H9 (cell line): ENCODE measurements at regions not wholly inside any gene's neighbourhood (a gene's known extent, or its start where the extent isn't known, plus 50 kb on each side); places are given as distances from the start of the nearest gene placed in this dataset.
"Not testable (repeated sequence)": the region's sequence is repeated elsewhere in the genome, so short reads cannot be mapped to it uniquely, and the experiment has no call there.

ENCODE experiments used
- DNase-seq: peaks from one replicate; pipeline ENCODE4 v3.0.0-alpha.2; 2017
- H2AFZ ChIP-seq: one replicate; pipeline ENCODE4 v1.6.1; 2013; ENCODE audit warnings: mild to moderate bottlenecking, low read length, control low read depth, moderate library complexity
- H2AK5ac ChIP-seq: 2 replicates; pipeline ENCODE4 v1.6.1; 2013; ENCODE audit warnings: low read length, control low read depth, mixed read lengths; ENCODE audit not compliant: insufficient read length
- H2BK120ac ChIP-seq: one replicate; pipeline ENCODE4 v1.6.1; 2013; ENCODE audit warnings: low read depth, mild to moderate bottlenecking, low read length, control low read depth, inconsistent platforms; ENCODE audit not compliant: poor library complexity, severe bottlenecking
- H2BK12ac ChIP-seq: 2 replicates; pipeline ENCODE4 v1.6.1; 2013; ENCODE audit warnings: low read length, control low read depth, mixed read lengths, low read depth; ENCODE audit not compliant: insufficient read length
- H2BK15ac ChIP-seq: 2 replicates; pipeline ENCODE4 v1.6.1; 2013; ENCODE audit warnings: low read depth, low read length, control low read depth
- H2BK20ac ChIP-seq: one replicate; pipeline ENCODE4 v1.6.1; 2013; ENCODE audit warnings: low read depth, mild to moderate bottlenecking, low read length, control low read depth, inconsistent platforms; ENCODE audit not compliant: poor library complexity, severe bottlenecking
- H2BK5ac ChIP-seq: 2 replicates; pipeline ENCODE4 v1.6.1; 2013; ENCODE audit warnings: low read length, control low read depth, mixed read lengths; ENCODE audit not compliant: insufficient read length
- H3K14ac ChIP-seq: 2 replicates; pipeline ENCODE4 v1.6.1; 2013; ENCODE audit warnings: low read length, control low read depth; ENCODE audit not compliant: insufficient read depth
- H3K18ac ChIP-seq: 2 replicates; pipeline ENCODE4 v1.6.1; 2013; ENCODE audit warnings: low read depth, mild to moderate bottlenecking, mixed read lengths, low read length, control low read depth; ENCODE audit not compliant: insufficient read length
- H3K23ac ChIP-seq: 2 replicates; pipeline ENCODE4 v1.6.1; 2013; ENCODE audit warnings: low read length, control low read depth, mixed read lengths, low read depth; ENCODE audit not compliant: insufficient read length
- H3K23me2 ChIP-seq: 2 replicates; pipeline ENCODE4 v1.6.1; 2013; ENCODE audit warnings: low read depth, mild to moderate bottlenecking, mixed read lengths, low read length, control low read depth; ENCODE audit not compliant: insufficient read length, poor library complexity, severe bottlenecking
- H3K27ac ChIP-seq: 2 replicates; pipeline ENCODE4 v1.5.1; 2013; ENCODE audit warnings: low read length, control low read depth, mixed read lengths, low read depth; ENCODE audit not compliant: insufficient read length
- H3K27me3 ChIP-seq: 2 replicates; pipeline ENCODE4 v1.6.1; 2013; ENCODE audit warnings: low read length, control low read depth, inconsistent platforms; ENCODE audit not compliant: insufficient read depth
- H3K4ac ChIP-seq: 2 replicates; pipeline ENCODE4 v1.6.1; 2013; ENCODE audit warnings: low read depth, mild to moderate bottlenecking, control low read depth, inconsistent platforms, low read length, moderate library complexity
- H3K4me1 ChIP-seq: 2 replicates; pipeline ENCODE4 v1.6.1; 2013; ENCODE audit warnings: low read length, control low read depth, inconsistent platforms; ENCODE audit not compliant: insufficient read depth
- H3K4me2 ChIP-seq: 2 replicates; pipeline ENCODE4 v1.6.1; 2013; ENCODE audit warnings: low read length, control low read depth, mixed read lengths; ENCODE audit not compliant: insufficient read length, insufficient read depth
- H3K56ac ChIP-seq: 2 replicates; pipeline ENCODE4 v1.6.1; 2013; ENCODE audit warnings: low read depth, mild to moderate bottlenecking, mixed read lengths, low read length, control low read depth; ENCODE audit not compliant: insufficient read length
- H3K79me1 ChIP-seq: 2 replicates; pipeline ENCODE4 v1.6.1; 2013; ENCODE audit warnings: low read depth, mild to moderate bottlenecking, moderate library complexity, low read length, control low read depth, inconsistent platforms; ENCODE audit not compliant: insufficient read depth, poor library complexity, severe bottlenecking
- H3K79me2 ChIP-seq: 2 replicates; pipeline ENCODE4 v1.6.1; 2013; ENCODE audit warnings: low read length, control low read depth, inconsistent platforms; ENCODE audit not compliant: insufficient read depth
- H3K9ac ChIP-seq: 2 replicates; pipeline ENCODE4 v1.6.1; 2013; ENCODE audit warnings: low read length, control low read depth, mixed read lengths; ENCODE audit not compliant: insufficient read length; ENCODE audit errors: extremely low read depth
- H3K9me3 ChIP-seq: one replicate; pipeline ENCODE4 v1.6.1; 2013; ENCODE audit warnings: low read depth, low read length, inconsistent platforms; ENCODE audit not compliant: control insufficient read depth
- H3T11ph ChIP-seq: one replicate; pipeline ENCODE4 v1.6.1; 2013; ENCODE audit warnings: mild to moderate bottlenecking, low read length, control low read depth, inconsistent platforms
- H4K20me1 ChIP-seq: one replicate; pipeline ENCODE4 v1.6.1; 2013; ENCODE audit not compliant: control insufficient read depth, insufficient read length, insufficient read depth
- H4K5ac ChIP-seq: 2 replicates; pipeline ENCODE4 v1.6.1; 2013; ENCODE audit warnings: low read depth, mild to moderate bottlenecking, mixed read lengths, low read length, control low read depth; ENCODE audit not compliant: insufficient read length
- H4K8ac ChIP-seq: replicated peaks from 2 replicates; pipeline ENCODE4 v1.6.1; 2013; ENCODE audit warnings: low read length, control low read depth, mixed read lengths, low read depth; ENCODE audit not compliant: insufficient read length
- H4K91ac ChIP-seq: 2 replicates; pipeline ENCODE4 v1.6.1; 2013; ENCODE audit warnings: low read depth, mild to moderate bottlenecking, moderate library complexity, mixed read lengths, low read length, control low read depth; ENCODE audit not compliant: insufficient read length
- H3K27ac Mint-ChIP-seq, 3 experiments: 2 replicates in 2 of 3; 3 replicates in 1 of 3; pipeline ENCODE4 v1.8.0; 2020 to 2021; ENCODE audit warnings: mixed read lengths in 3 of 3, mild to moderate bottlenecking in 1 of 3, moderate library complexity in 1 of 3
- H3K27me3 Mint-ChIP-seq: 2 replicates; pipeline ENCODE4 v1.8.0; 2021; ENCODE audit warnings: low read depth, mild to moderate bottlenecking, moderate library complexity, mixed read lengths
- H3K36me3 Mint-ChIP-seq, 3 experiments: 2 replicates in 2 of 3; 3 replicates in 1 of 3; pipeline ENCODE4 v1.8.0; 2020 to 2021; ENCODE audit warnings: low read depth in 3 of 3, mixed read lengths in 3 of 3; ENCODE audit not compliant: insufficient read depth in 1 of 3
- H3K4me1 Mint-ChIP-seq, 2 experiments: 2 replicates each; pipeline ENCODE4 v1.8.0; 2020; ENCODE audit warnings: mixed read lengths in 2 of 2
- H3K4me3 Mint-ChIP-seq, 2 experiments: 2 replicates in 1 of 2; 3 replicates in 1 of 2; pipeline ENCODE4 v1.8.0; 2020 to 2021; ENCODE audit warnings: mild to moderate bottlenecking in 2 of 2, mixed read lengths in 2 of 2, moderate library complexity in 1 of 2
- H3K9me3 Mint-ChIP-seq, 2 experiments: 2 replicates in 1 of 2; 3 replicates in 1 of 2; pipeline ENCODE4 v1.8.0; 2020; ENCODE audit warnings: mild to moderate bottlenecking in 2 of 2, mixed read lengths in 2 of 2, moderate library complexity in 1 of 2
- CTCF ChIP-seq: fragments of 200-600 bp; sonication (generic); conservative IDR thresholded peaks from 3 replicates; pipeline ENCODE4 v1.8.0; 2021; ENCODE audit warnings: antibody characterized with exemption, mild to moderate bottlenecking
- WGBS: extraction: QIAGEN DNeasy Blood & Tissue Kit; methylation state at CpG from one replicate; pipeline ENCODE4 v1.1.7; 2013; ENCODE audit warnings: missing lambda C conversion rate, low lambda C conversion rate, mixed read lengths; ENCODE audit not compliant: insufficient read length; ENCODE audit errors: extremely low coverage; 5-methylcytosine and 5-hydroxymethylcytosine counted together

GRCh38 chr9:85077944-85078343 lies 408.4 kb downstream of the NTRK2 start:
- no peaks in the 10 kb centered on the region for H3K23me2 ChIP-seq
- peak overlapping the region; percentile 57 for H3K4me2 ChIP-seq
- peak overlapping the region; percentile 61 for H4K8ac ChIP-seq
- no peak overlapping the region for H3K4ac ChIP-seq
- no peak for DNase-seq
- H3K56ac ChIP-seq, result no peak overlapping the region
- H2BK15ac ChIP-seq, result no peak overlapping the region
- H3K9me3 Mint-ChIP-seq, result no peaks in the 10 kb centered on the region
- H3K4me1 ChIP-seq, result no peaks in the 10 kb centered on the region
- H2BK5ac ChIP-seq, result no peak overlapping the region
- no peak overlapping the region for H2AK5ac ChIP-seq
- H3K23ac ChIP-seq, result no peak overlapping the region
- WGBS, result no CpG with 5 or more reads among the region's 5 CpGs
- no peak for TF ChIP-seq CTCF
- no peak overlapping the region for H2BK120ac ChIP-seq
- H3K14ac ChIP-seq, result no peak overlapping the region
- H3K36me3 Mint-ChIP-seq, result peaks cover 0 to 6% (median 0%) of the 10 kb centered on the region in 3 experiments; a peak in 1 of 7 replicates
- no peak overlapping the region for H2BK12ac ChIP-seq
- no peak overlapping the region for H2BK20ac ChIP-seq
- no peaks in the 10 kb centered on the region; the same call in 1 of the 2 replicates for H3K27me3 ChIP-seq
- H3K18ac ChIP-seq, result no peak overlapping the region
- H3K9me3 ChIP-seq, result no peaks in the 10 kb centered on the region
- H2AFZ ChIP-seq, result peak overlapping the region; percentile 96
- H3K4me3 Mint-ChIP-seq, result peak overlapping the region in 1 of 2 experiments; percentile 82; a peak in 1 of 5 replicates
- no peak overlapping the region for H3K27ac Mint-ChIP-seq
- H4K91ac ChIP-seq, result peak overlapping the region; percentile 87
- H3K9ac ChIP-seq, result no peak overlapping the region
- H4K5ac ChIP-seq, result no peak overlapping the region
- H3K27me3 Mint-ChIP-seq, result peaks cover 22% of the 10 kb centered on the region
- H3T11ph ChIP-seq, result no peak overlapping the region
- H4K20me1 ChIP-seq, result no peaks in the 10 kb centered on the region
- no peak overlapping the region for H3K27ac ChIP-seq
- no peaks in the 10 kb centered on the region for H3K79me2 ChIP-seq
- H3K79me1 ChIP-seq, result no peaks in the 10 kb centered on the region
- H3K4me1 Mint-ChIP-seq, result peaks cover 16 to 18% of the 10 kb centered on the region in 2 experiments

- not testable (repeated sequence) for H4K5ac ChIP-seq, H3K27me3 ChIP-seq, H3K9me3 Mint-ChIP-seq, H2BK120ac ChIP-seq, H2BK15ac ChIP-seq, H3K23ac ChIP-seq, H3K23me2 ChIP-seq, H4K20me1 ChIP-seq, H2BK12ac ChIP-seq, H3T11ph ChIP-seq, H3K18ac ChIP-seq, H3K56ac ChIP-seq, H3K4me1 ChIP-seq, H2BK20ac ChIP-seq, H3K36me3 Mint-ChIP-seq, H4K8ac ChIP-seq, H2BK5ac ChIP-seq, H3K9me3 ChIP-seq, H3K79me2 ChIP-seq, H4K91ac ChIP-seq, H2AFZ ChIP-seq, H3K79me1 ChIP-seq, H3K4ac ChIP-seq, H3K27ac ChIP-seq, H2AK5ac ChIP-seq
- H3K27me3 Mint-ChIP-seq, result peaks cover 22% of the 10 kb centered on the region
- WGBS, result no CpG with 5 or more reads among the region's 23 CpGs
- DNase-seq, result peak; percentile 39
- Histone ChIP-seq H3K9ac (peak overlapping the region; percentile 44), H3K14ac (peak overlapping the region; percentile 88; the same call in 1 of the 2 replicates), H3K4me2 (peak overlapping the region; percentile 57)
- peaks cover 16 to 18% of the 10 kb centered on the region in 2 experiments for H3K4me1 Mint-ChIP-seq
- H3K4me3 Mint-ChIP-seq, result peak overlapping the region; percentile 79 to 82
- H3K27ac Mint-ChIP-seq, result peak overlapping the region in 1 of 3 experiments; percentile 91; a peak in 3 of 7 replicates
Measured at GRCh38 chr9:85077146-85077545, 407.6 kb downstream of the NTRK2 start.
